HG02610 (cell line): ENCODE measurements at regions not wholly inside any gene's neighbourhood (a gene's known extent, or its start where the extent isn't known, plus 50 kb on each side); places are given as distances from the start of the nearest gene placed in this dataset.

Experiments used
- ATAC-seq: cut with Tn5 transposase; IDR thresholded peaks from one replicate; pipeline ENCODE4 v1.9.1; 2021; ENCODE audit warnings: mild to moderate bottlenecking, moderate library complexity; ENCODE audit not compliant: unreplicated experiment

DNA sequence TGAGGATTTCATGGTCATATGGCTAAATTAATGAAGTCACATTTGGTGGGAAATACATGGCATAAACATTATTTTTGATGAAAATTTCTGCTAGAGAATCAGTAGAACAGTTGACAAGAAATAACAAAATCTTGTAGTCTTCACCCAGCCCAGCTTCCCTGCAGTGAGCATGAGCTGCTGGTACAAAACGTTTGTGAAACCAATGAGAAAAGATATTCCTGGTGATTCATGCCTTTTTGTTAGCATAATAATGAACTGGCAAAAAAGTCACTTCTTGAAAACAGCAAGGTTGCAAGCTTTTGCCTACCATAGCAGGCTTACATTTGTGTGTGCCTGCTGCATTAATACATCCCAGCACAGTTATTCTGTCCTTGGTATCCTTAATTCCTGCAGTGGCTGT, 475.9 kb upstream of the HTR2A start:
- ATAC-seq, result no peak

- no peak for ATAC-seq
Measured at GRCh38 chr13:47351798-47352197, 454.9 kb upstream of the HTR2A start.

DNA sequence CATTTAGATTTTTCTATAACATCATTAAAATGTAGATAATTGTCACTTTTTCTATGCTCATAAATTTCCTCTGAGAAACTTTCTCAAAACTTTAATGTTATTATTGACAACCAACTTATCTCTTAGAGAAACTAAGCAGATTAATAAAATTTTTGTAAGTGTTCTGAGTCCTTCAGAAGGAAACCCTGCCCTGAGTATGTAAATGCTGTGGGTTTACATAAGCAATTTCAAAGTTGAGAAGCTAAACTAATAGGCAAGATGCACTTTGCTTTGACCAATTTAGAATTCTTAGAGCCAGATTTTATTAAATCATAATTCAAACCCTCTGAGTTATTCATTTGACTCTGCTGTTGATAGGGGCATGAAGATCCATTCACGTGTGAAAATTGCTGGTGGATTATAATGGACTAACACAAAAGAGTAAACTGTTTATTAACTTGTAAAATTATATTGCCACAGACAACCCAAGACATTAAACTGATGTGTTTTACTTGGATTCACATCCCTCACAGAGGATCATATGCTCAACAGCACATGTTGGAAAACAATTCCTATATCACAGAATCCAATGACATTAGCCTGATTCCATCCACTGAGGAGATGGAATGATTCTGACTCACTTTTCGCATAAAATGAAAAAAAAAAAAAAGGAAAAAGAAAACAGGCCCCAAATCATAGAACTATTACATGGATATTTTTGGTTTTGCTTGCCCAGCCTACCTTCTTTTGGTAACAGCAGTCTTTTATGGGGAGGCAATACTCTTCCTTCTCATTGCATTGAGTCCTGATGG, 453.7 kb upstream of the HTR2A start:
- ATAC-seq, result no peak

DNA sequence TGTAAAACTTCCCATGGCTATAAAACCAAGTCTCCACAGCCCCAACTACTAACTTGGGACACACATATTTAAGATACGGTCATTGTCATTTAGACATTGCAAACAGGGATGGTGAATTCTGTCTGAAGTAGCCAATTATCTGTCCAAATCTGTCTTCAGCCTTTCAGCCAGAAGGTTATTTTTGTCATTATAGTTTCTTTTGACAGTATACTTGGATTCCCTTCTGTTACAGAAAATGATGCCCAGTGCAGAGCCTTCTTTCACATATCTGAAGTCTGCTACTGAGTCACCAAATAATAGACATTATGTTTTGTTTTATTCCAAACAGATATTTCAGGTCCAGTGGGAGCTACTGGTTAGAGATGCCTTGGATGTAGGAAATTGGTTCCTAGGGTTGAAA, 452.4 kb upstream of the HTR2A start:
- no peak for ATAC-seq

DNA sequence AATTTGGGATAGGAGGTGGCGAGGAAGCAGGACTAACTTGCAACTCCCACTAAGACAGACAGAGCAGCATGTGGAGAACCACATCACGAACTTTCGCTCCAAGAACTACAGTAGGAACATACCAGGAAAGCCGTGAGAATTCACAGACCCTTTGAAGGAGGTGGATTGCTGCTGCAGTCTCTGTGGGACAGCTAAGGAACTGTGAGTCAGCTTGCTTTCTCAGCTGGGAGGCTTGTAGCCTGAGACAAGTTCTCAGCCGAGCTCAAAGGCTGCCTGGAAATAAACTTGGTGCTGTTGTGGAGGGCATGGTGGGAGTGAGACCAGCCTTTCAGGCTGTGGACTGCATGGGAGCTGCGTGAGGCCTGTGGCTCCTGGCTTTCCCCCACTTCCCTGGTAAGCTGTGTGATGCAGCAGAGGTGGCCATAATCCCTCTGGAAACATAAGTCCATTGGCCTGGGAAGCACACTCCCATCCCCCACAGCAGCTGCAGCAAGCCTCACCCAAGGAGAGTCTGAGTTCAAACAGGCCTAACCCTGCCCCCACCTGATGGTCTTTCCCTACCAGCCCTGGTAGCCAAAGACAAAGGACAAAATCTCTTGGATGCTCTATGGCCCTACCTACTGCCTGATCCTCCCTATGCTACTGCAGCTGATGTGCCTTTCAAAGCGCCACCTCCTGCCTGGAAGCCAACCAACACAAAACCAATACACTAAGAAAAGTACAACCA, 441.1 kb upstream of the HTR2A start:
- no peak for ATAC-seq

DNA sequence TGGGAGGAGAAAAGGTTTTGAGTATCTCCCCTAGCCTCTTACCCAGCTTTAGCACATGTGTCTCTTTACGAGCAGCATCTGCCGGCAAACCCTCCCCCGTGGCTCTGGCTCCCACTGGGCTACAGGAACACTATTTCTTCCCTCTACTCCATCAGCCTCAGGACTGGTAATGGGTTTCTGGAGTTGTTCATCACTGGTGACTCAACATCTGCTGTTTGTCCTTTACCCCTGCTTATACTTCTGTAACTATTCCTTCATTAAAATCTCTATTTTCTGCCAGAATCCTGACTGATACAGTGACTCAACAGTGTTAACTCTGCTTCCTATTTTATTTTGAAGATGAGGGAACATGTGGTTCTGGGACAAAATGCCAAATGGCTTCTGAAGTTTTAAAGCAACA, 437.3 kb upstream of the HTR2A start:
- ATAC-seq, result no peak

DNA sequence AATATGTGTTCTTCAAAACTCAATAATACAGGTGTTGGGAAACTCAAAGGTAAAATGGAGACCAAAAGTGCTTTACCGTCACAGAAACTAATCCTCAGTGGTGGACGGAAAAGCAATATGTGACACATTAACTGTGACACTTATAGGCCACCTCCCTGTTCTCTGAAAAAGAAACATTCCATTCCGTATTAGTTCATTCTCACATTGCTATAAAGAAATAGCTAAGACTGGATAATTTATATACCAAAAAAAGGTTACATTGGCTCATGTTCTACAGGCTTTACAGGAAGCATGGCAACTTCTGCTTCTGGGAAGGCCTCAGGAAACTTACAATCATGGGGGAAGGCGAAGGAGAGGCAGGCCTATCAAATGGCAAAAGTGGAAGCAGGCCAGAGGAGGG, 435.3 kb upstream of the HTR2A start:
- ATAC-seq, result no peak

- ATAC-seq, result no peak
Measured at GRCh38 chr13:47330031-47330430, 433.2 kb upstream of the HTR2A start.

DNA sequence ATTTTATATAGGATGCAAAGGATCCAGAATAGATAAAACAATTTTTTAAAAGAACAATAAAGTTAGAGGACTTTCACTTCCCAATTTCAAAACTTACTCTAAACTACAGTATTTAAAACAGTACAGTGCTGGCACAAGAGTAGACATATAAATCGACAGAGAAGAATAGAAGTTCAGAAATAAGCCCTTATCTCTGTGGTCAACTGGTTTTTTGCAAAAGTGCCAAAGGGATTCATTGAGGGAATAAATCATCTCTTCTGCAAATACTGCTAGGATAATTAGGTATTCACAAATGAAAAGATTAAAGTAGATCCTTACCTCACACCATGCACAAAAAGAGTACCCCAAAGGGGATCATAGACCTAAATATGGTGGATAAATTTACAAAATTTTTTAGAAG, 431.0 kb upstream of the HTR2A start:
- ATAC-seq, result no peak

GRCh38 chr13:47326061-47326460, 429.2 kb upstream of the HTR2A start:
- ATAC-seq, result no peak

- ATAC-seq, result no peak
Measured at GRCh38 chr13:47317356-47317755, 420.5 kb upstream of the HTR2A start.

DNA sequence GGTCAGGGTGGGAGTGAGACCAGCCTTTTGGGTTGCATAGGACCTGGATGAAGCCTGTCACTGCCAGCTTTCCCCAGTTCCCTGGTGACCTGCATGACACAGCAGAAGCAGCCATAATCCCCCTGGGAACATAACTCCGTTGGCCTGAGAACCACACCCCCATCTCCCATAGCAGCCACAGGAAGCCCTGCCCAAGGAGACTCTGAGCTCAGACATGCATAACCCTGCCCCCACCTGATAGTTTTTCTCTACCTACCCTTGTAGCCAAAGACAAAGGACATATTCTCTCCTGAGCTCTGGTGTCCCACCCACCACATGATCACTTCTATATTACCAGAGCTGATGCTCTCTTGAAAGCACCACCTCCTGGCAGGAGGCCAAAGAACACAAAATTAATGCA, 413.5 kb upstream of the HTR2A start:
- no peak for ATAC-seq

DNA sequence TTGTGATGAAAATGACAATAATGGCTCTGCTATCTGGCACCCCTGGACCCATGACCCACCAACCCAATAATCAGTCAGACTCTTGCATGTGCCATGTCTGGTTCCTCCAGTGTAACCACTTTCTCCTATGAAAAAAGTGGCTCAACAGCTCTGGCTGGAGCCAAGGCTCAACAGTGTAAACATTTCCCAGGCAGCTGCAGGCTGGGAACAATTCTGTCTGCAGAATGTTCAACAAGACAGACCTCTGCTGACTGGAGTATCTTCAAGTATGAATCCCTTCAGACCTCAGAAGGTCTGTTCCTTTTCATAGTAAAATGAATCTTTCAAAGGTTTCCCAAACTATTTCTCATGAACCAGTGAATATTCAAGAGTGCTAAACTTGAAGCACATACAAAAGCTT, 410.1 kb upstream of the HTR2A start:
- ATAC-seq, result no peak

DNA sequence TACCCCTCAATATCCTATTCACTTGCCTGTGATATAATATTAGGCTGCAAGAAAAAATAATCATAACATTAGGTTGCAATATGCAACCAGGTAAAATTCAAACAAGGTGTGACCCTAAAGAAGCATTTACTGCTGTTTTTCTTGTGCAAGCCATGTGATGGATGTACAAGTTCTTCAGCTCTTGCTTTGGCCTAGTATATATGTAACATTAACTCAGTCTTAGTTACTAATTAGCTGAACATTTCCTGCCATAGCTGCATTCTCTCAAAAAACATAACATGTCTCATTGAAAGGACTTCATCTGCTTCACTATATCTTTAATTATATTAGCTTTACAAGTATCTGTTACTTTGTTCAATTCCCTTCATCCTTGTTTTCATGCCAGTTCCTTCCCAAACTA, 406.8 kb upstream of the HTR2A start:
- no peak for ATAC-seq

DNA sequence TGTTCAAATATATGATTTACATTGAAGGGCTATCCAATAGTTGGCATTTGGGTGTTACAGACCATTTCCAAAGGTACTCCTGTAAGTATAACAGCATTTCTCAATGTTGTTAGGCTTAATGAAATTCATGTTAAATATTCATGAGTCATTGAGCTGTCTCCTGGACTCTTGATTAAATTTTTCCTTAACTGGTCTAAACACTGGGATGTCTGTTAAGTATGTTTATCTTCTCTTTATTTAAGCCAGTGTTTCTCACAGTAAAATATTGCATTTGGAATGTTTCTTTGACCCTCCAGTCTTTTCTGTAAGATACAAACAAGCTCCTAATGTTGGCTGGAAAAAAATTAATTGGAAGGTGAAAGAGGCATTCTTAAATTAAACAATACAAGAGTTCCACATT, 402.5 kb upstream of the HTR2A start:
- ATAC-seq, result no peak

- ATAC-seq, result no peak
Measured at GRCh38 chr13:47298506-47298905, 401.7 kb upstream of the HTR2A start.

- no peak for ATAC-seq
Measured at GRCh38 chr13:47294691-47295090, 397.8 kb upstream of the HTR2A start.

GRCh38 chr13:47291107-47291656, 394.3 kb upstream of the HTR2A start:
- ATAC-seq, result no peak

DNA sequence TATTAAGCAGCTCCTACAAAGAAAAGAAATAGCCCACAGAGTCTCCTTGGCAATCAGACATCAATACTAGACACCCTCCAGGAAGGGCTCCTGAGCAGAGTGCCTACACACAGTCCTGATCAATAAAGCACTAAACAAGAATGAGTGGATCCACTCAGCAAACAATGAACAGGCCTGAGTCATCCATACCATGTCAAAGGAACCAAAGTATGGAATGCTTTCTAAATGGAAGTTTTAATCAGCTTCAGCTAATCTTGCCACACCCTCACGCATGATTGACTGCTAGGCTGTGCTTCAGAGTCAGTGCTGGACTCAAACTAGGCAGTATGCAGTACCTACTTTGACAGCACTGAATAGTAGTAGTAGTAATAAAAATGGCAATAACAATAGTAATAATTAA, 392.7 kb upstream of the HTR2A start:
- no peak for ATAC-seq

- ATAC-seq, result no peak
Measured at GRCh38 chr13:47288546-47288945, 391.7 kb upstream of the HTR2A start.

- ATAC-seq, result no peak
Measured at GRCh38 chr13:47287291-47287751, 390.5 kb upstream of the HTR2A start.

GRCh38 chr13:47281991-47282390, 385.1 kb upstream of the HTR2A start:
- ATAC-seq, result no peak
